GM23338 (cell line): ENCODE measurements at regions not wholly inside any gene's neighbourhood (a gene's known extent, or its start where the extent isn't known, plus 50 kb on each side); places are given as distances from the start of the nearest gene placed in this dataset.

Experiments
- ATAC-seq: fragments of 200-7000 bp; cut with Tn5 transposase; 3 replicates; pipeline ENCODE4 v1.9.1; 2020
- DNase-seq: peaks from one replicate; pipeline ENCODE4 v3.0.0-alpha.2; 2015; ENCODE audit warnings: low spot score
- H2AFZ ChIP-seq: fragments of 200-600 bp; sonication (generic); 2 replicates; pipeline ENCODE4 v1.8.0; 2016; ENCODE audit warnings: antibody characterized with exemption, mild to moderate bottlenecking, moderate library complexity
- H3F3A ChIP-seq: fragments of 200-600 bp; sonication (generic); replicated peaks from 2 replicates; pipeline ENCODE4 v1.8.0; 2017; ENCODE audit warnings: antibody characterized with exemption, mixed run types, low read depth
- H3K27ac ChIP-seq: fragments of 200-600 bp; sonication (generic); 2 replicates; pipeline ENCODE4 v1.6.1; 2016; ENCODE audit warnings: low read depth
- H3K27me3 ChIP-seq: fragments of 200-600 bp; sonication (generic); 2 replicates; pipeline ENCODE4 v1.8.0; 2016; ENCODE audit warnings: mild to moderate bottlenecking, mixed run types, moderate library complexity; ENCODE audit not compliant: insufficient read depth
- H3K36me3 ChIP-seq: fragments of 200-600 bp; sonication (generic); 2 replicates; pipeline ENCODE4 v1.8.0; 2016; ENCODE audit warnings: mild to moderate bottlenecking; ENCODE audit not compliant: insufficient read depth
- H3K4me1 ChIP-seq: fragments of 200-600 bp; sonication (generic); 2 replicates; pipeline ENCODE4 v1.8.0; 2016; ENCODE audit warnings: mild to moderate bottlenecking, moderate library complexity; ENCODE audit not compliant: insufficient read depth
- H3K4me2 ChIP-seq: fragments of 200-600 bp; sonication (generic); 2 replicates; pipeline ENCODE4 v1.7.1; 2017; ENCODE audit warnings: mixed run types
- H3K4me3 ChIP-seq: fragments of 200-600 bp; sonication (generic); 2 replicates; pipeline ENCODE4 v1.6.1; 2016; ENCODE audit warnings: mixed run types
- H3K79me2 ChIP-seq: fragments of 200-600 bp; sonication (generic); replicated peaks from 2 replicates; pipeline ENCODE4 v1.8.0; 2017; ENCODE audit warnings: mild to moderate bottlenecking; ENCODE audit not compliant: insufficient read depth
- H3K9me2 ChIP-seq: fragments of 200-600 bp; sonication (generic); 2 replicates; pipeline ENCODE4 v1.8.0; 2017; ENCODE audit not compliant: insufficient read depth
- H4K20me1 ChIP-seq: fragments of 200-600 bp; sonication (generic); replicated peaks from 2 replicates; pipeline ENCODE4 v1.8.0; 2017; ENCODE audit warnings: mild to moderate bottlenecking; ENCODE audit not compliant: insufficient read depth
- H3K27ac Mint-ChIP-seq: 2 replicates; pipeline ENCODE4 v1.8.0; 2020; ENCODE audit warnings: inconsistent platforms, mild to moderate bottlenecking, moderate library complexity, mixed read lengths
- H3K27me3 Mint-ChIP-seq: 3 replicates; pipeline ENCODE4 v1.8.0; 2022; ENCODE audit warnings: low read depth, mild to moderate bottlenecking, moderate library complexity, mixed read lengths, inconsistent platforms; ENCODE audit not compliant: insufficient read depth, poor library complexity
- H3K36me3 Mint-ChIP-seq: 3 replicates; pipeline ENCODE4 v1.8.0; 2021; ENCODE audit warnings: low read depth, mild to moderate bottlenecking, inconsistent platforms, moderate library complexity, mixed read lengths
- H3K4me1 Mint-ChIP-seq: 3 replicates; pipeline ENCODE4 v1.8.0; 2020; ENCODE audit warnings: mild to moderate bottlenecking, inconsistent platforms, mixed read lengths
- H3K4me3 Mint-ChIP-seq: 3 replicates; pipeline ENCODE4 v1.8.0; 2021; ENCODE audit warnings: moderate library complexity, mild to moderate bottlenecking, inconsistent platforms, mixed read lengths
- H3K9me3 Mint-ChIP-seq: 3 replicates; pipeline ENCODE4 v1.8.0; 2020; ENCODE audit warnings: moderate library complexity, mild to moderate bottlenecking, inconsistent platforms, mixed read lengths
- EZH2phosphoT487 ChIP-seq: fragments of 200-600 bp; sonication (generic); IDR thresholded peaks from one replicate; pipeline ENCODE4 v1.8.1; 2018; ENCODE audit warnings: antibody characterized with exemption; ENCODE audit not compliant: unreplicated experiment
- JUNB ChIP-seq: IDR thresholded peaks from one replicate; pipeline ENCODE4 v1.6.1; 2016; ENCODE audit warnings: antibody characterized with exemption; ENCODE audit not compliant: unreplicated experiment
- NANOG ChIP-seq: IDR thresholded peaks from 2 replicates; pipeline ENCODE4 v1.6.1; 2016; ENCODE audit warnings: antibody characterized with exemption, borderline replicate concordance
- POLR2AphosphoS5 ChIP-seq: IDR thresholded peaks from 2 replicates; pipeline ENCODE4 v1.6.1; 2016; ENCODE audit warnings: antibody characterized with exemption, low read depth
- STAT1 ChIP-seq: IDR thresholded peaks from one replicate; pipeline ENCODE4 v1.6.1; 2016; ENCODE audit warnings: antibody characterized with exemption; ENCODE audit not compliant: unreplicated experiment
- ZNF114 ChIP-seq: fragments of 250-450 bp; sonication (Bioruptor Pico); IDR thresholded peaks from 2 replicates; pipeline ENCODE4 v1.5.0; 2020; ENCODE audit warnings: mild to moderate bottlenecking, moderate library complexity
- ZNF331 ChIP-seq: fragments of 250-450 bp; sonication (Bioruptor Pico); IDR thresholded peaks from 2 replicates; pipeline ENCODE4 v1.5.0; 2020; ENCODE audit warnings: low read depth, mild to moderate bottlenecking, moderate library complexity
- TF ChIP-seq, protein P1 (sequence below): IDR thresholded peaks from one replicate; pipeline ENCODE4 v1.6.1; 2018; ENCODE audit warnings: antibody characterized with exemption; ENCODE audit not compliant: unreplicated experiment
- TF ChIP-seq, protein P2 (sequence below): IDR thresholded peaks from 2 replicates; pipeline ENCODE4 v1.6.1; 2016; ENCODE audit warnings: antibody characterized with exemption
- TF ChIP-seq, protein P3 (sequence below), 2 experiments: fragments of 200-600 bp in 1 of 2; sonication (generic) in 1 of 2; conservative IDR thresholded peaks; 2 replicates each; pipeline versions ENCODE4 v1.5.1 to v1.6.1; 2016 to 2017; ENCODE audit warnings: antibody characterized with exemption in 2 of 2, low read depth in 2 of 2, mild to moderate bottlenecking in 2 of 2, moderate library complexity in 1 of 2
- TF ChIP-seq, protein P4 (sequence below): fragments of 250-450 bp; sonication (Bioruptor Pico); IDR thresholded peaks from 2 replicates; pipeline ENCODE4 v1.5.0; 2020; ENCODE audit warnings: mild to moderate bottlenecking, moderate library complexity

DNA sequence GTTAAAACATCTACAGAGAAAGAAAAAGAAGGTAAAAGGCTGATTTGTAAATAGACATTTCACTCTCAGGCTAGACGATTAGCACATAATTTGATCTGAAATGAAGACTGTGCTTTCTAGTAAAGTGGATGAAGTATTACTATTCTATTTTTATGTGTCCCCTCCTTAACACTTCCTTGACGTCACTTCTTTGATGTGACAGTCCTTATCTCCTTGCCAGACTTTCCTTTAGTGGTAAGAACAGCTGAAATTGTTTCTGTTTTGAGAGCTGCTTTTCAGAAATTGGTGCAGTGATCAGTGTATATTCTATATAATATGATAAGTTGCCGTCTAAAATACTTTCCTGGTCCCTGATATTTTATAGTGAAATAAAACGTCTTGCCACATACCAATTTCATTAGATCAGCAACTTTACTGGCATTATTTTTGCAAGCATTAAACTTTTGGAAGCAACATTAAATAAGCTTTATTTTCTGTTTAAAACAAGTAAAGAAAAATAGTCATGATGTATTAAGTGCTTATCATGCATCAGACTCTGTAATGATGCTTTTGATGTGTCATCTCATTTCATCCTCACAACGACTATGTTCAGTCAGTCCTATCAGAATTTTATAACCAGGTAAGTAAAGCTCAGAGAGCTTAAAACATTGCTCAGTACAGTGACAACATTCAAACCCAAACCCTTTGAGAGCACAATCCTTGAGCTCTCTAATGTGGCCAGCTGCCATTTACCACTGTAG is 210.3 kb upstream of the PCDH9 start:
- Mint-ChIP-seq H3K9me3 (no peaks in the 10 kb centered on the region), H3K27me3 (no peaks in the 10 kb centered on the region), H3K27ac (no peak overlapping the region), H3K36me3 (no peaks in the 10 kb centered on the region), H3K4me3 (no peak overlapping the region), H3K4me1 (no peaks in the 10 kb centered on the region)
- no peak overlapping the region for H3K27ac ChIP-seq
- DNase-seq = no peak
- no peaks in the 10 kb centered on the region for H3F3A ChIP-seq
- H4K20me1 ChIP-seq = no peaks in the 10 kb centered on the region
- no peaks in the 10 kb centered on the region for H3K36me3 ChIP-seq
- H3K9me2 ChIP-seq = no peaks in the 10 kb centered on the region
- no peaks in the 10 kb centered on the region for H3K4me1 ChIP-seq
- H3K4me3 ChIP-seq = no peak overlapping the region
- no peaks in the 10 kb centered on the region for H3K27me3 ChIP-seq
- ATAC-seq = no peak
- H3K79me2 ChIP-seq = no peaks in the 10 kb centered on the region
- H3K4me2 ChIP-seq = no peak overlapping the region
- H2AFZ ChIP-seq = no peak overlapping the region
- TF ChIP-seq POLR2AphosphoS5 (no peak), EZH2phosphoT487 (no peak), STAT1 (no peak), ZNF114 (CRISPR knock-in tag) (no peak), NANOG (no peak), JUNB (no peak), ZNF331 (CRISPR knock-in tag) (no peak)
- TF ChIP-seq, protein P1, sequence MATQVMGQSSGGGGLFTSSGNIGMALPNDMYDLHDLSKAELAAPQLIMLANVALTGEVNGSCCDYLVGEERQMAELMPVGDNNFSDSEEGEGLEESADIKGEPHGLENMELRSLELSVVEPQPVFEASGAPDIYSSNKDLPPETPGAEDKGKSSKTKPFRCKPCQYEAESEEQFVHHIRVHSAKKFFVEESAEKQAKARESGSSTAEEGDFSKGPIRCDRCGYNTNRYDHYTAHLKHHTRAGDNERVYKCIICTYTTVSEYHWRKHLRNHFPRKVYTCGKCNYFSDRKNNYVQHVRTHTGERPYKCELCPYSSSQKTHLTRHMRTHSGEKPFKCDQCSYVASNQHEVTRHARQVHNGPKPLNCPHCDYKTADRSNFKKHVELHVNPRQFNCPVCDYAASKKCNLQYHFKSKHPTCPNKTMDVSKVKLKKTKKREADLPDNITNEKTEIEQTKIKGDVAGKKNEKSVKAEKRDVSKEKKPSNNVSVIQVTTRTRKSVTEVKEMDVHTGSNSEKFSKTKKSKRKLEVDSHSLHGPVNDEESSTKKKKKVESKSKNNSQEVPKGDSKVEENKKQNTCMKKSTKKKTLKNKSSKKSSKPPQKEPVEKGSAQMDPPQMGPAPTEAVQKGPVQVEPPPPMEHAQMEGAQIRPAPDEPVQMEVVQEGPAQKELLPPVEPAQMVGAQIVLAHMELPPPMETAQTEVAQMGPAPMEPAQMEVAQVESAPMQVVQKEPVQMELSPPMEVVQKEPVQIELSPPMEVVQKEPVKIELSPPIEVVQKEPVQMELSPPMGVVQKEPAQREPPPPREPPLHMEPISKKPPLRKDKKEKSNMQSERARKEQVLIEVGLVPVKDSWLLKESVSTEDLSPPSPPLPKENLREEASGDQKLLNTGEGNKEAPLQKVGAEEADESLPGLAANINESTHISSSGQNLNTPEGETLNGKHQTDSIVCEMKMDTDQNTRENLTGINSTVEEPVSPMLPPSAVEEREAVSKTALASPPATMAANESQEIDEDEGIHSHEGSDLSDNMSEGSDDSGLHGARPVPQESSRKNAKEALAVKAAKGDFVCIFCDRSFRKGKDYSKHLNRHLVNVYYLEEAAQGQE = no peak
- TF ChIP-seq, protein P2, sequence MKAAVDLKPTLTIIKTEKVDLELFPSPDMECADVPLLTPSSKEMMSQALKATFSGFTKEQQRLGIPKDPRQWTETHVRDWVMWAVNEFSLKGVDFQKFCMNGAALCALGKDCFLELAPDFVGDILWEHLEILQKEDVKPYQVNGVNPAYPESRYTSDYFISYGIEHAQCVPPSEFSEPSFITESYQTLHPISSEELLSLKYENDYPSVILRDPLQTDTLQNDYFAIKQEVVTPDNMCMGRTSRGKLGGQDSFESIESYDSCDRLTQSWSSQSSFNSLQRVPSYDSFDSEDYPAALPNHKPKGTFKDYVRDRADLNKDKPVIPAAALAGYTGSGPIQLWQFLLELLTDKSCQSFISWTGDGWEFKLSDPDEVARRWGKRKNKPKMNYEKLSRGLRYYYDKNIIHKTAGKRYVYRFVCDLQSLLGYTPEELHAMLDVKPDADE = no peak
- TF ChIP-seq, protein P3, sequence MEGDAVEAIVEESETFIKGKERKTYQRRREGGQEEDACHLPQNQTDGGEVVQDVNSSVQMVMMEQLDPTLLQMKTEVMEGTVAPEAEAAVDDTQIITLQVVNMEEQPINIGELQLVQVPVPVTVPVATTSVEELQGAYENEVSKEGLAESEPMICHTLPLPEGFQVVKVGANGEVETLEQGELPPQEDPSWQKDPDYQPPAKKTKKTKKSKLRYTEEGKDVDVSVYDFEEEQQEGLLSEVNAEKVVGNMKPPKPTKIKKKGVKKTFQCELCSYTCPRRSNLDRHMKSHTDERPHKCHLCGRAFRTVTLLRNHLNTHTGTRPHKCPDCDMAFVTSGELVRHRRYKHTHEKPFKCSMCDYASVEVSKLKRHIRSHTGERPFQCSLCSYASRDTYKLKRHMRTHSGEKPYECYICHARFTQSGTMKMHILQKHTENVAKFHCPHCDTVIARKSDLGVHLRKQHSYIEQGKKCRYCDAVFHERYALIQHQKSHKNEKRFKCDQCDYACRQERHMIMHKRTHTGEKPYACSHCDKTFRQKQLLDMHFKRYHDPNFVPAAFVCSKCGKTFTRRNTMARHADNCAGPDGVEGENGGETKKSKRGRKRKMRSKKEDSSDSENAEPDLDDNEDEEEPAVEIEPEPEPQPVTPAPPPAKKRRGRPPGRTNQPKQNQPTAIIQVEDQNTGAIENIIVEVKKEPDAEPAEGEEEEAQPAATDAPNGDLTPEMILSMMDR (conservative IDR thresholded peaks at IDR 0.05; ENCODE audit: low read depth in 2 of 2) = no peak
- TF ChIP-seq, protein P4, sequence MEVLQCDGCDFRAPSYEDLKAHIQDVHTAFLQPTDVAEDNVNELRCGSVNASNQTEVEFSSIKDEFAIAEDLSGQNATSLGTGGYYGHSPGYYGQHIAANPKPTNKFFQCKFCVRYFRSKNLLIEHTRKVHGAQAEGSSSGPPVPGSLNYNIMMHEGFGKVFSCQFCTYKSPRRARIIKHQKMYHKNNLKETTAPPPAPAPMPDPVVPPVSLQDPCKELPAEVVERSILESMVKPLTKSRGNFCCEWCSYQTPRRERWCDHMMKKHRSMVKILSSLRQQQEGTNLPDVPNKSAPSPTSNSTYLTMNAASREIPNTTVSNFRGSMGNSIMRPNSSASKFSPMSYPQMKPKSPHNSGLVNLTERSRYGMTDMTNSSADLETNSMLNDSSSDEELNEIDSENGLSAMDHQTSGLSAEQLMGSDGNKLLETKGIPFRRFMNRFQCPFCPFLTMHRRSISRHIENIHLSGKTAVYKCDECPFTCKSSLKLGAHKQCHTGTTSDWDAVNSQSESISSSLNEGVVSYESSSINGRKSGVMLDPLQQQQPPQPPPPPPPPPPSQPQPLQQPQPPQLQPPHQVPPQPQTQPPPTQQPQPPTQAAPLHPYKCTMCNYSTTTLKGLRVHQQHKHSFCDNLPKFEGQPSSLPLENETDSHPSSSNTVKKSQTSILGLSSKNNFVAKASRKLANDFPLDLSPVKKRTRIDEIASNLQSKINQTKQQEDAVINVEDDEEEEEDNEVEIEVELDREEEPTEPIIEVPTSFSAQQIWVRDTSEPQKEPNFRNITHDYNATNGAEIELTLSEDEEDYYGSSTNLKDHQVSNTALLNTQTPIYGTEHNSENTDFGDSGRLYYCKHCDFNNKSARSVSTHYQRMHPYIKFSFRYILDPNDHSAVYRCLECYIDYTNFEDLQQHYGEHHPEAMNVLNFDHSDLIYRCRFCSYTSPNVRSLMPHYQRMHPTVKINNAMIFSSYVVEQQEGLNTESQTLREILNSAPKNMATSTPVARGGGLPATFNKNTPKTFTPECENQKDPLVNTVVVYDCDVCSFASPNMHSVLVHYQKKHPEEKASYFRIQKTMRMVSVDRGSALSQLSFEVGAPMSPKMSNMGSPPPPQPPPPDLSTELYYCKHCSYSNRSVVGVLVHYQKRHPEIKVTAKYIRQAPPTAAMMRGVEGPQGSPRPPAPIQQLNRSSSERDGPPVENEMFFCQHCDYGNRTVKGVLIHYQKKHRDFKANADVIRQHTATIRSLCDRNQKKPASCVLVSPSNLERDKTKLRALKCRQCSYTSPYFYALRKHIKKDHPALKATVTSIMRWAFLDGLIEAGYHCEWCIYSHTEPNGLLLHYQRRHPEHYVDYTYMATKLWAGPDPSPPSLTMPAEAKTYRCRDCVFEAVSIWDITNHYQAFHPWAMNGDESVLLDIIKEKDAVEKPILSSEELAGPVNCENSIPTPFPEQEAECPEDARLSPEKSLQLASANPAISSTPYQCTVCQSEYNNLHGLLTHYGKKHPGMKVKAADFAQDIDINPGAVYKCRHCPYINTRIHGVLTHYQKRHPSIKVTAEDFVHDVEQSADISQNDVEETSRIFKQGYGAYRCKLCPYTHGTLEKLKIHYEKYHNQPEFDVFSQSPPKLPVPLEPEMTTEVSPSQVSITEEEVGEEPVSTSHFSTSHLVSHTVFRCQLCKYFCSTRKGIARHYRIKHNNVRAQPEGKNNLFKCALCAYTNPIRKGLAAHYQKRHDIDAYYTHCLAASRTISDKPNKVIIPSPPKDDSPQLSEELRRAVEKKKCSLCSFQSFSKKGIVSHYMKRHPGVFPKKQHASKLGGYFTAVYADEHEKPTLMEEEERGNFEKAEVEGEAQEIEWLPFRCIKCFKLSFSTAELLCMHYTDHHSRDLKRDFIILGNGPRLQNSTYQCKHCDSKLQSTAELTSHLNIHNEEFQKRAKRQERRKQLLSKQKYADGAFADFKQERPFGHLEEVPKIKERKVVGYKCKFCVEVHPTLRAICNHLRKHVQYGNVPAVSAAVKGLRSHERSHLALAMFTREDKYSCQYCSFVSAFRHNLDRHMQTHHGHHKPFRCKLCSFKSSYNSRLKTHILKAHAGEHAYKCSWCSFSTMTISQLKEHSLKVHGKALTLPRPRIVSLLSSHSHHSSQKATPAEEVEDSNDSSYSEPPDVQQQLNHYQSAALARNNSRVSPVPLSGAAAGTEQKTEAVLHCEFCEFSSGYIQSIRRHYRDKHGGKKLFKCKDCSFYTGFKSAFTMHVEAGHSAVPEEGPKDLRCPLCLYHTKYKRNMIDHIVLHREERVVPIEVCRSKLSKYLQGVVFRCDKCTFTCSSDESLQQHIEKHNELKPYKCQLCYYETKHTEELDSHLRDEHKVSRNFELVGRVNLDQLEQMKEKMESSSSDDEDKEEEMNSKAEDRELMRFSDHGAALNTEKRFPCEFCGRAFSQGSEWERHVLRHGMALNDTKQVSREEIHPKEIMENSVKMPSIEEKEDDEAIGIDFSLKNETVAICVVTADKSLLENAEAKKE (CRISPR knock-in tag) = no peak
